ENCODE measurements at regions not wholly inside any gene's neighbourhood (a gene's known extent, or its start where the extent isn't known, plus 50 kb on each side); places are given as distances from the start of the nearest gene placed in this dataset.

DNA sequence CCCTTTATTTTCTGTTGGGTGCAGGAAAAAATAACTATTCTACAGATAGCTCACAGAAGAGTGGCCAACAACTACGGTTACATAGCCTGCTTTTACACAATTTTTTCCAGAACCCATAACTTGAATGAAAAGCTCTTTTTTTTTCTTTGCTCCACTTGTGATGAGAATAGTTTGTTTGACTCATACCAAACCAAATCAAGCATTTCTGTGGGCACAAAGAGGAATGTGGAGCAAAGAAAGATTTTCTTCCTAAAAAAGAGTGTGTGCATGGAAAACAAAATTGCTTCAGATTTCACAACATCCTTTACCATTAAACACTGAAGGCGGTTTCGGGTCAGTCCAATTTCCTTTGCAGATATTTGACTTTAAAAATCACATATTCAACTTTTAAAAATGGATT lies 54.8 kb upstream of the RAB11FIP2 start:
- Histone ChIP-seq H3K4me1 (ENCODE audit: control insufficient read depth in 5 of 5, insufficient read depth in 5 of 5, low read length in 5 of 5) (peaks cover 0 to 1% (median 0%) of the 10 kb centered on the region in 5 donors), H3K4me3 (no peak overlapping the region), H3K36me3 (ENCODE audit: control insufficient read depth in 4 of 4, insufficient read depth in 4 of 4, low read length in 4 of 4) (no peaks in the 10 kb centered on the region), H3K27ac (ENCODE audit: low read depth in 1 of 2, low read length in 1 of 2) (no peak overlapping the region), H3K27me3 (ENCODE audit: control insufficient read depth in 3 of 3, insufficient read depth in 3 of 3, low read length in 2 of 3) (no peaks in the 10 kb centered on the region), H3K9ac (ENCODE audit: insufficient read depth in 1 of 2, low read length in 2 of 2) (no peak overlapping the region), H3K9me3 (ENCODE audit: control insufficient read depth in 4 of 4, insufficient read depth in 3 of 4, low read length in 3 of 4) (no peaks in the 10 kb centered on the region)
- ATAC-seq (ENCODE audit: insufficient read depth, low FRiP score) (no peak), DNase-seq (no peak)
- 74% methylated on average over 3 of the region's 3 CpGs for whole genome bisulfite sequencing, 2 donors
- TF ChIP-seq, protein P1, sequence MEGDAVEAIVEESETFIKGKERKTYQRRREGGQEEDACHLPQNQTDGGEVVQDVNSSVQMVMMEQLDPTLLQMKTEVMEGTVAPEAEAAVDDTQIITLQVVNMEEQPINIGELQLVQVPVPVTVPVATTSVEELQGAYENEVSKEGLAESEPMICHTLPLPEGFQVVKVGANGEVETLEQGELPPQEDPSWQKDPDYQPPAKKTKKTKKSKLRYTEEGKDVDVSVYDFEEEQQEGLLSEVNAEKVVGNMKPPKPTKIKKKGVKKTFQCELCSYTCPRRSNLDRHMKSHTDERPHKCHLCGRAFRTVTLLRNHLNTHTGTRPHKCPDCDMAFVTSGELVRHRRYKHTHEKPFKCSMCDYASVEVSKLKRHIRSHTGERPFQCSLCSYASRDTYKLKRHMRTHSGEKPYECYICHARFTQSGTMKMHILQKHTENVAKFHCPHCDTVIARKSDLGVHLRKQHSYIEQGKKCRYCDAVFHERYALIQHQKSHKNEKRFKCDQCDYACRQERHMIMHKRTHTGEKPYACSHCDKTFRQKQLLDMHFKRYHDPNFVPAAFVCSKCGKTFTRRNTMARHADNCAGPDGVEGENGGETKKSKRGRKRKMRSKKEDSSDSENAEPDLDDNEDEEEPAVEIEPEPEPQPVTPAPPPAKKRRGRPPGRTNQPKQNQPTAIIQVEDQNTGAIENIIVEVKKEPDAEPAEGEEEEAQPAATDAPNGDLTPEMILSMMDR (IDR thresholded peaks at IDR 0.05; ENCODE audit: control extremely low read depth, extremely low read depth) = no peak

All from lung (tissue), 11 donors.